Body of pancreas (tissue), 4 donors: ENCODE measurements at regions not wholly inside any gene's neighbourhood (a gene's known extent, or its start where the extent isn't known, plus 50 kb on each side); places are given as distances from the start of the nearest gene placed in this dataset.
"Not testable (repeated sequence)": the region's sequence is repeated elsewhere in the genome, so short reads cannot be mapped to it uniquely, and the experiment has no call there.

Source experiments
- ATAC-seq: fragments of 150-250 bp; one replicate; pipeline ENCODE4 v1.9.1; 2016
- DNase-seq, 4 donors: peaks; one replicate each; pipeline ENCODE4 v3.0.0-alpha.2; 2019
- H3K27ac ChIP-seq, 4 donors: fragments of 200-600 bp; sonication (generic); 1 replicate in 3 of 4; 2 replicates in 1 of 4; pipeline versions ENCODE4 v1.5.1 to v1.6.1; 2016 to 2019; ENCODE audit warnings: mild to moderate bottlenecking in 1 of 4, mixed read lengths in 1 of 4, moderate library complexity in 1 of 4
- H3K27me3 ChIP-seq, 2 donors: fragments of 200-600 bp; sonication (generic); one replicate each; pipeline ENCODE4 v1.6.0; 2016; ENCODE audit warnings: mild to moderate bottlenecking in 1 of 2
- H3K36me3 ChIP-seq, 2 donors: fragments of 200-600 bp; sonication (generic); replicated peaks in 1 of 2; 2 replicates each; pipeline ENCODE4 v1.5.1; 2016; ENCODE audit warnings: low read depth in 2 of 2; ENCODE audit not compliant: insufficient read depth in 1 of 2
- H3K4me1 ChIP-seq: fragments of 200-600 bp; sonication (generic); one replicate; pipeline ENCODE4 v1.6.0; 2016
- H3K4me3 ChIP-seq, 2 donors: fragments of 200-600 bp; sonication (generic); 1 replicate in 1 of 2; 2 replicates in 1 of 2; pipeline ENCODE4 v1.5.1; 2016 to 2019
- H3K9me3 ChIP-seq, 3 donors: fragments of 200-600 bp; sonication (generic); 1 replicate in 2 of 3; 2 replicates in 1 of 3; pipeline ENCODE4 v1.5.1; 2016
- CTCF ChIP-seq, 7 experiments: fragments of 450-650 bp in 4 of 7; fragments of 200-600 bp in 3 of 7; sonication (generic) in 3 of 7; IDR thresholded peaks; one replicate each; pipeline ENCODE4 v1.5.1; 2016 to 2019; ENCODE audit warnings: antibody characterized with exemption in 7 of 7
- POLR2A ChIP-seq, 3 donors: fragments of 450-650 bp; IDR thresholded peaks; one replicate each; pipeline ENCODE4 v1.6.1; 2016; ENCODE audit warnings: antibody characterized with exemption in 3 of 3, mild to moderate bottlenecking in 2 of 3
- WGBS, 2 donors: methylation state at CpG; one replicate each; pipeline ENCODE4 v1.1.5; 2017; 5-methylcytosine and 5-hydroxymethylcytosine counted together
- intact Hi-C: fragments of 100-400 bp; cut with DNase I; formaldehyde crosslinking; loops from one replicate; pipeline ENCODE4 v1.15.1; 2023

- H3K27ac ChIP-seq = no peak overlapping the region
- no peak for TF ChIP-seq POLR2A (IDR thresholded peaks at IDR 0.05)
- no peak for TF ChIP-seq CTCF (IDR thresholded peaks at IDR 0.05)
- 62 to 73% methylated on average over 4 of the region's 4 CpGs for WGBS, 2 donors
- intact Hi-C loops = no loop called here
- DNase-seq (no peak), ATAC-seq (no peak)
- H3K4me1 ChIP-seq = no peaks in the 10 kb centered on the region
- H3K27me3 ChIP-seq = no peaks in the 10 kb centered on the region
- H3K4me3 ChIP-seq = no peak overlapping the region
- H3K9me3 ChIP-seq = no peaks in the 10 kb centered on the region
- H3K36me3 ChIP-seq = no peaks in the 10 kb centered on the region
Observed at GRCh38 chr12:73632661-73633060, 905.0 kb upstream of the ATXN7L3B start.

- H3K27ac ChIP-seq, ATAC-seq, DNase-seq, H3K4me3 ChIP-seq, H3K4me1 ChIP-seq, H3K36me3 ChIP-seq, intact Hi-C loops, H3K27me3 ChIP-seq, H3K9me3 ChIP-seq: not testable (repeated sequence)
- 79 to 90% methylated on average over 5 of the region's 5 CpGs for WGBS, 2 donors
Observed at GRCh38 chr12:73639397-73639796, 898.2 kb upstream of the ATXN7L3B start.

- intact Hi-C loops = no loop called here
- no peak for ATAC-seq
- Histone ChIP-seq H3K9me3 (no peaks in the 10 kb centered on the region), H3K36me3 (no peaks in the 10 kb centered on the region), H3K27me3 (no peaks in the 10 kb centered on the region), H3K4me1 (no peaks in the 10 kb centered on the region), H3K4me3 (no peak overlapping the region), H3K27ac (no peak overlapping the region)
- no peak for DNase-seq
- TF ChIP-seq CTCF (IDR thresholded peaks at IDR 0.05) (no peak), POLR2A (IDR thresholded peaks at IDR 0.05) (no peak)
- 56 to 69% methylated on average over 5 of the region's 5 CpGs for WGBS, 2 donors
Observed at GRCh38 chr12:73656375-73656774, 881.3 kb upstream of the ATXN7L3B start.

GRCh38 chr12:73659802-73660201 lies 877.8 kb upstream of the ATXN7L3B start:
- Histone ChIP-seq H3K27ac (no peak overlapping the region), H3K36me3 (no peaks in the 10 kb centered on the region), H3K27me3 (no peaks in the 10 kb centered on the region), H3K4me3 (no peak overlapping the region), H3K9me3 (no peaks in the 10 kb centered on the region), H3K4me1 (no peaks in the 10 kb centered on the region)
- DNase-seq = no peak
- no peak for ATAC-seq
- TF ChIP-seq POLR2A (IDR thresholded peaks at IDR 0.05) (no peak), CTCF (IDR thresholded peaks at IDR 0.05) (no peak)
- 80 to 93% methylated on average over 1 of the region's 1 CpG for WGBS, 2 donors
- intact Hi-C loops = no loop called here

GRCh38 chr12:73665193-73665592 lies 872.4 kb upstream of the ATXN7L3B start:
- no peaks in the 10 kb centered on the region for H3K27me3 ChIP-seq
- H3K4me3 ChIP-seq = no peak overlapping the region
- DNase-seq = no peak
- H3K36me3 ChIP-seq = no peaks in the 10 kb centered on the region
- no peak for ATAC-seq
- no peak for TF ChIP-seq POLR2A (IDR thresholded peaks at IDR 0.05)
- TF ChIP-seq CTCF (IDR thresholded peaks at IDR 0.05) = no peak
- H3K27ac ChIP-seq = no peak overlapping the region
- intact Hi-C loops = no loop called here
- 80 to 96% methylated on average over 7 to 15 of the region's 16 CpGs for WGBS, 2 donors
- H3K9me3 ChIP-seq = no peaks in the 10 kb centered on the region
- H3K4me1 ChIP-seq = no peaks in the 10 kb centered on the region

GRCh38 chr12:73671550-73671949 lies 866.1 kb upstream of the ATXN7L3B start:
- intact Hi-C loops, DNase-seq, H3K27ac ChIP-seq, H3K4me1 ChIP-seq, H3K9me3 ChIP-seq, H3K4me3 ChIP-seq, ATAC-seq, H3K27me3 ChIP-seq, H3K36me3 ChIP-seq: not testable (repeated sequence)
- 67 to 81% methylated on average over 3 of the region's 3 CpGs for WGBS, 2 donors
